Osteoblast (primary cell): ENCODE measurements at regions not wholly inside any gene's neighbourhood (a gene's known extent, or its start where the extent isn't known, plus 50 kb on each side); places are given as distances from the start of the nearest gene placed in this dataset.

ENCODE experiments used
- DNase-seq: peaks from one replicate; pipeline ENCODE4 v3.0.0; 2011; ENCODE audit warnings: low spot score, mixed read lengths; ENCODE audit not compliant: insufficient read length; ENCODE audit errors: missing footprints
- H2AFZ ChIP-seq: 2 replicates; pipeline ENCODE4 v1.6.0; 2011; ENCODE audit warnings: mild to moderate bottlenecking, low read length
- H3K27ac ChIP-seq: 2 replicates; pipeline ENCODE4 v1.5.1; 2011; ENCODE audit warnings: mild to moderate bottlenecking, low read depth, low read length, moderate library complexity
- H3K27me3 ChIP-seq: 2 replicates; pipeline ENCODE4 v1.6.0; 2012; ENCODE audit warnings: mild to moderate bottlenecking, control low read depth, inconsistent platforms, low read length, moderate library complexity; ENCODE audit not compliant: insufficient read depth
- H3K36me3 ChIP-seq: 2 replicates; pipeline ENCODE4 v1.5.1; 2011; ENCODE audit warnings: mild to moderate bottlenecking, low read length, control low read depth, moderate library complexity; ENCODE audit not compliant: insufficient read depth
- H3K4me1 ChIP-seq: 2 replicates; pipeline ENCODE4 v1.5.1; 2011; ENCODE audit warnings: mild to moderate bottlenecking, low read length, control low read depth, moderate library complexity; ENCODE audit not compliant: insufficient read depth
- H3K4me2 ChIP-seq: 2 replicates; pipeline ENCODE4 v1.6.0; 2011; ENCODE audit warnings: mild to moderate bottlenecking, low read length; ENCODE audit not compliant: insufficient read depth
- H3K4me3 ChIP-seq: fragments of 200-600 bp; sonication (generic); 3 replicates; pipeline ENCODE4 v1.5.1; 2012; ENCODE audit warnings: mild to moderate bottlenecking, low read length, inconsistent platforms; ENCODE audit not compliant: insufficient read depth
- H3K79me2 ChIP-seq: 2 replicates; pipeline ENCODE4 v1.6.0; 2012; ENCODE audit warnings: mild to moderate bottlenecking, low read length, control low read depth, inconsistent platforms; ENCODE audit not compliant: insufficient read depth
- H3K9me3 ChIP-seq: 2 replicates; pipeline ENCODE4 v1.5.1; 2011; ENCODE audit warnings: low read depth, low read length, control low read depth
- H4K20me1 ChIP-seq: 2 replicates; pipeline ENCODE4 v1.6.0; 2012; ENCODE audit warnings: mild to moderate bottlenecking, low read length, control low read depth; ENCODE audit not compliant: insufficient read depth
- TF ChIP-seq, protein P1 (sequence below): IDR thresholded peaks from 2 replicates; pipeline ENCODE4 v1.5.1; 2011; ENCODE audit warnings: mild to moderate bottlenecking, low read depth, low read length, moderate library complexity; ENCODE audit errors: extremely low read depth

DNA sequence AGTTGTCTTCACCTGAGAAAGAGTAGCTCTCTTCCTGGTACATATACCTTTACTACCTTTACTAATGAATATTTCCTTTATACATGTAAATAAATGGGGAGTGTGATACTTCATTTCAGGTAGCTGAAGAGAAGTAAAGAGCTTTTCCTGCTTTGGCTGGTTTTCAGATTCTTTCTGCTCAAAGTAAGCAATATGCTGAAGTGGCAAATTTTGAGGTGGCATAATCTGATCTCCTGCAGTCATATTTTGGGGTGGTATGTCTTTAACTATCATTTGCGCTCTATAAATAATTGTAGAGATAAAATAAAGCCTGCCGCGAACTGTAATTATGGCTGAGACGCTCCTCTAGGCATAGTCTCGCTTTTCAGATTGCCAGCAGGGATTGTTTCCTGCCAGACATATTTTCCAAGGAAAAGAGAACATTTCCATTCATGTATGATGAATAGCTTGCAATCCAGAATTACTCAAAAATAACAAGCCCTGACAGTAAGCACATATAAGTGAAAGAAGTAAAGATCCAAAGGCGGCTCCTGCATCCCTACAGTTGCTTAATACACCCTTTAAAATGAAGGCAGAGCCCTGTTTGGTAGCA is 200.7 kb downstream of the C12orf50 start:
- no peak overlapping the region for H3K4me3 ChIP-seq
- H3K79me2 ChIP-seq = no peaks in the 10 kb centered on the region
- no peak overlapping the region for H3K4me2 ChIP-seq
- no peaks in the 10 kb centered on the region for H3K9me3 ChIP-seq
- H3K27ac ChIP-seq = no peak overlapping the region
- H3K4me1 ChIP-seq = peaks cover 11% of the 10 kb centered on the region
- no peak overlapping the region for H2AFZ ChIP-seq
- no peak for DNase-seq
- no peaks in the 10 kb centered on the region for H4K20me1 ChIP-seq
- H3K36me3 ChIP-seq = no peaks in the 10 kb centered on the region
- TF ChIP-seq, protein P1, sequence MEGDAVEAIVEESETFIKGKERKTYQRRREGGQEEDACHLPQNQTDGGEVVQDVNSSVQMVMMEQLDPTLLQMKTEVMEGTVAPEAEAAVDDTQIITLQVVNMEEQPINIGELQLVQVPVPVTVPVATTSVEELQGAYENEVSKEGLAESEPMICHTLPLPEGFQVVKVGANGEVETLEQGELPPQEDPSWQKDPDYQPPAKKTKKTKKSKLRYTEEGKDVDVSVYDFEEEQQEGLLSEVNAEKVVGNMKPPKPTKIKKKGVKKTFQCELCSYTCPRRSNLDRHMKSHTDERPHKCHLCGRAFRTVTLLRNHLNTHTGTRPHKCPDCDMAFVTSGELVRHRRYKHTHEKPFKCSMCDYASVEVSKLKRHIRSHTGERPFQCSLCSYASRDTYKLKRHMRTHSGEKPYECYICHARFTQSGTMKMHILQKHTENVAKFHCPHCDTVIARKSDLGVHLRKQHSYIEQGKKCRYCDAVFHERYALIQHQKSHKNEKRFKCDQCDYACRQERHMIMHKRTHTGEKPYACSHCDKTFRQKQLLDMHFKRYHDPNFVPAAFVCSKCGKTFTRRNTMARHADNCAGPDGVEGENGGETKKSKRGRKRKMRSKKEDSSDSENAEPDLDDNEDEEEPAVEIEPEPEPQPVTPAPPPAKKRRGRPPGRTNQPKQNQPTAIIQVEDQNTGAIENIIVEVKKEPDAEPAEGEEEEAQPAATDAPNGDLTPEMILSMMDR = no peak
- no peaks in the 10 kb centered on the region for H3K27me3 ChIP-seq

DNA sequence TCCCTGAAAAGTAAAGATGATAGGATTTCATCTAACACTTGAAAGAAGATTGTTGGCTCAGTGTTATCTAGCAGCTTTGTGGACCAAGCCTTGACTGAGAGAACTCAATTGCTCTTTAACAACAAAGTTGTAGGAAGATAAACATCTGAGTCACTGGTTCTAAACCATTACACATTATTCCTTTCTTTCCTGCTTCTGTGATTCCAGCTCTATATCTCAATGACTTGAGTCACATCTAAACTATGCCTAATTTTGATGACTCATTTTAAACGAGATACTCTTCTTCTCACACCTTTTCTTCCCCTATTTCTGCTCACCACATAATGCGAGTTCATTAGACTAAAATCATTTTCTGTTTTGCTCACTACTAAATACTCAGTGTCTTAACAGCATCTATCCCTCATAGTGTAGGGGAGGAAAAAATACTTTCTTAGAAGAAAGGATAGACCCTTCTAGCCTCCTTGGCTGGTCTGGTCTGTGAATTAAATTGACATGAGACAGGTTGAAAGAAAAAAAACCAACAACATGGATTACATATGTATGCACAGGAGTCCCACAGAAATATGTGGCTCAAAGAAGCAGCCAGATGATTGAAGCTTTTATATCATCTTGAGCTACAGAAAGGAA is 201.4 kb downstream of the C12orf50 start:
- no peak overlapping the region for H2AFZ ChIP-seq

DNA sequence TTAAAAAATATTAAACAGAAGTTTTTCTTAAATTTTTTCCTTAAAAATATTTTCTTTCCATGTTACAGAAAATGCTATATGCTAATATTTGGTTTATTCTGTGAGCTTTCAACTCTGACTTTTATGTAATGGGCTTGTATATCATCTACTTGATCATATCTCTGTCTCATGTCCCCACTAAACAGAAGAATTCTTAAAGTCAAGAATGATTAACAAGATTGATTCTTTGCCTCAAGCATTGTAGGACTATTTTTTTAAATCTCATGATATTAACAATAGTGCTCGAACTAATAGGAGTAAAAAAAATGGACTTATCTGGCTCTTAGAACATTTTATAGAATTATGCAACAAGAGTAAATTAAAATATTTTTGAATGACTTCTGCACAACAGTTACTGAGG is 206.3 kb downstream of the C12orf50 start:
- no peaks in the 10 kb centered on the region for H4K20me1 ChIP-seq
- no peak overlapping the region for H2AFZ ChIP-seq
- TF ChIP-seq, protein P1 = no peak
- H3K4me2 ChIP-seq = no peak overlapping the region
- no peaks in the 10 kb centered on the region for H3K9me3 ChIP-seq
- no peaks in the 10 kb centered on the region for H3K27me3 ChIP-seq
- DNase-seq = no peak
- no peaks in the 10 kb centered on the region for H3K79me2 ChIP-seq
- no peak overlapping the region for H3K27ac ChIP-seq
- H3K36me3 ChIP-seq = no peaks in the 10 kb centered on the region
- no peak overlapping the region for H3K4me3 ChIP-seq
- H3K4me1 ChIP-seq = peaks cover 13% of the 10 kb centered on the region

More for the DNA sequence above, 201.4 kb downstream of the C12orf50 start:
- Histone ChIP-seq H3K79me2 (no peaks in the 10 kb centered on the region), H3K9me3 (no peaks in the 10 kb centered on the region), H3K4me2 (peak overlapping the region; percentile 19), H3K4me3 (no peak overlapping the region), H3K27ac (no peak overlapping the region), H3K36me3 (no peaks in the 10 kb centered on the region), H3K27me3 (no peaks in the 10 kb centered on the region), H4K20me1 (no peaks in the 10 kb centered on the region), H3K4me1 (peaks cover 11% of the 10 kb centered on the region)
- DNase-seq = no peak
- TF ChIP-seq, protein P1 = no peak

DNA sequence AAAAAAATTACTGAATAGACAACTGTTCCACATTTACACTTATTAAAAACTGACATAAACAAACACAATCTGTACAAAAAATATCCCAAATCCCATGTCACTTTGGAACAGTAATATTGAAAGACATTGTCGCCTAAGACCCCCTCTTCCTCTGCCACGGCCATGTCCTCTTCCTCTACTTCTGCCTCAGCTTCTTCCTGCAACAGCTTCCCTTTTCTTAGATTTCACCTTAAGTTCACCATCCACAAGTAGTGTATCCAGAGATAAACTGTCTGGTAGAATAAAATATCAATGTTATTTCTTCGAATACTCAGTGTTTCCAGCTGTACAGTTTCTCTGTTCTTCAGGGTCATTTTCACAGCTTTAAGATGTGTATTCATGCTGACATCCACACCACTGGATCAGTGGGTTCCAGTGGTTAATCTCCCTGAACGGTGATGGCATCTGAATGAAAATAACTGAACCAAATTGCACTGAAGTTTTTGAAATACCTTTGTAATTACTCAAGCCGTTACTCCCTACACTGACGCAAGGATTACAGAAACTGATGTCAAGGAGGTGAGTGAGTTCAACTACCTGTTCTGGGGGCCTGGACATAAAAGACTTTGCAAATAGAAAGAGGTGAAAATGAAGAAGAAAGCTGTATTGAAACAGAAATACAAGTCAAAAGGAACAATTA is 208.5 kb downstream of the C12orf50 start:
- TF ChIP-seq, protein P1 = no peak
- Histone ChIP-seq H3K4me2 (no peak overlapping the region), H2AFZ (no peak overlapping the region), H3K79me2 (no peaks in the 10 kb centered on the region), H3K36me3 (no peaks in the 10 kb centered on the region), H3K27ac (peak overlapping the region; percentile 20), H4K20me1 (no peaks in the 10 kb centered on the region), H3K27me3 (no peaks in the 10 kb centered on the region), H3K9me3 (no peaks in the 10 kb centered on the region), H3K4me3 (no peak overlapping the region), H3K4me1 (peaks cover 13% of the 10 kb centered on the region)
- peak; percentile 11 for DNase-seq
